ENCODE measurements at regions not wholly inside any gene's neighbourhood (a gene's known extent, or its start where the extent isn't known, plus 50 kb on each side); places are given as distances from the start of the nearest gene placed in this dataset.
"Not testable (repeated sequence)": the region's sequence is repeated elsewhere in the genome, so short reads cannot be mapped to it uniquely, and the experiment has no call there.

DNA sequence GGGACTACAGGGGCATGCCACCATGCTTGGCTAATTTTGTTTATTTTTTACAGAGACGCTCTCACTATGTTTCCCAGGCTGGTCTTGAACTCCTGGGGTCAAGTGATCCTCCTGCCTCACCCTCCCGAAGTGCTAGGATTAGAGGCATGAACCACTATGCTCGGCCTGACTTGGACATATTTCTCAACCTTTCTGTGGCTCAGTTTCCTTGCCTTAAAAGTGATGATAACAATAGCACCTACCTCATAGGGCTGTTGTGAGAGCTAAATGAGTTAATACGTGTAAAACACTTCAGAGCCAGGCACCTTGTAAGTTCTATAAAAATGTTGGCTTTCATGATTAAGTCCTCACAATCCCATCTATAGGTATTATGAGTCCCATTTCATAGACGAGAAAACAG, 89.2 kb upstream of the METAP2 start:
- no peak overlapping the region for H3K18ac ChIP-seq (ENCODE audit: low read length)
- no peak overlapping the region for H3K23ac ChIP-seq (ENCODE audit: low read depth, low read length, poor library complexity)
- no peak overlapping the region for H3K27ac ChIP-seq (replicated peaks; ENCODE audit: low read length)
- H3K27me3 ChIP-seq (ENCODE audit: control insufficient read depth in 3 of 3, insufficient read depth in 3 of 3, low read depth in 1 of 3, low read length in 3 of 3): no peaks in the 10 kb centered on the region
- H2BK5ac ChIP-seq (ENCODE audit: low read length): no peak overlapping the region
- no peak overlapping the region for H4K91ac ChIP-seq (ENCODE audit: low read depth, low read length, poor library complexity)
- H3K36me3 ChIP-seq (replicated peaks in 1 of 2; ENCODE audit: control insufficient read depth in 2 of 2, insufficient read depth in 2 of 2, low read length in 2 of 2): no peaks in the 10 kb centered on the region
- H2BK12ac ChIP-seq (ENCODE audit: low read length): no peak overlapping the region
- no peak overlapping the region for H3K4me2 ChIP-seq (ENCODE audit: insufficient read depth, low read length, poor library complexity, severe bottlenecking)
- H4K8ac ChIP-seq (ENCODE audit: low read depth, low read length): no peak overlapping the region
- no peak overlapping the region for H2BK120ac ChIP-seq (ENCODE audit: low read depth, low read length)
- no peak overlapping the region for H3K9ac ChIP-seq (ENCODE audit: low read depth, low read length, poor library complexity)
- no peak overlapping the region for H3K4me3 ChIP-seq (ENCODE audit: low read length in 2 of 2)
- no peaks in the 10 kb centered on the region for H3K9me3 ChIP-seq (replicated peaks in 1 of 2; ENCODE audit: control insufficient read depth in 2 of 2, insufficient read depth in 1 of 2, low read depth in 1 of 2, low read length in 2 of 2)
- no CpG with 5 or more reads among the region's 5 CpGs for WGBS, 2 donors (ENCODE audit: extremely low coverage in 2 of 2, insufficient read length in 2 of 2, insufficient replicate concordance in 1 of 2)
- no peak overlapping the region for H2BK15ac ChIP-seq (ENCODE audit: low read length)
- H3K79me1 ChIP-seq (ENCODE audit: low read depth, low read length): no peaks in the 10 kb centered on the region
- peaks cover 0 to 2% of the 10 kb centered on the region in 2 donors for H3K4me1 ChIP-seq (ENCODE audit: control insufficient read depth in 2 of 2, insufficient read depth in 1 of 2, low read depth in 1 of 2, low read length in 2 of 2)
- H2AFZ ChIP-seq (ENCODE audit: low read length): no peak overlapping the region
- no peak overlapping the region for H3K14ac ChIP-seq (ENCODE audit: low read length)
- no peak overlapping the region for H3K4ac ChIP-seq (ENCODE audit: low read length)
- no peak overlapping the region for H2AK5ac ChIP-seq (ENCODE audit: low read depth, low read length)
- DNase-seq (ENCODE audit: low spot score): no peak

DNA sequence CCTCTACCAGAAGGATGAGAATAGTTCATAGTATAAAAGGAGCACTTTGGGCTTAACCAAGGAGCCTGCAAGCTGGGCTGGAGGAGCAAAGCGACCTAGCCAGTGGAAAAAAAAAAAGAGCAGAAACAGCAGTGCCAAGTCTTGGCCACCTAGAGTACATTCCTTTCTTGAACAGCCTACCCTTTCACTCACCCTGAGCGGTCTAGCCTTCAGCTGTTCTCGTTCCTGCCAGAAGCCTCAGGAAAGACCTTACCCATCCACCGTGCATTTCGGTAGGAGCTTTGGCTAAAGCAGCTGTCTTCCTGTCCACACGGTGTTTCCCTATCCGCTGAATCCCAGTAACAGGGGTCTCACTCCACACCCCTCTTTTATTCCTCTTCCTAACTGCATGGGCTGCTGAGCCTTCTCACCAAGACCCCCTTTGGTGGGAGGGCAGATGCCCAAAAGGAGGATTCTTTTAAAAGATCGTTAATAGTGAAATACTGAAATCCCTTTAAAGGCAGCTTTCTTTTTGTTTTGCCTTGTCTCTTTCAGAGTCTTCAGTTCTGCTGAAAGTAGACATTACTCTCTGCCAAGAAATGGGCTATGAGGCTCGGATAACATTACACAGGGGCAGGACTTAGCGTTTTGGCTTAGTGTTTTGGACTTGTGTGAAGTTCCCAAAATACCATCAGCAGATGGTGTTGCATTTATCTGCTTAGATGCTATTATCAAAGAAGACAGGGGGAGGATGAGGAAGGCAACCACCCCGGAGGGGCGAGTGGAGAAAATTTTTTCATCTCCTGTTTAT, 88.5 kb upstream of the METAP2 start:
- WGBS, 2 donors (ENCODE audit: extremely low coverage in 2 of 2, insufficient read length in 2 of 2, insufficient replicate concordance in 1 of 2): no CpG with 5 or more reads among the region's 12 CpGs

DNA sequence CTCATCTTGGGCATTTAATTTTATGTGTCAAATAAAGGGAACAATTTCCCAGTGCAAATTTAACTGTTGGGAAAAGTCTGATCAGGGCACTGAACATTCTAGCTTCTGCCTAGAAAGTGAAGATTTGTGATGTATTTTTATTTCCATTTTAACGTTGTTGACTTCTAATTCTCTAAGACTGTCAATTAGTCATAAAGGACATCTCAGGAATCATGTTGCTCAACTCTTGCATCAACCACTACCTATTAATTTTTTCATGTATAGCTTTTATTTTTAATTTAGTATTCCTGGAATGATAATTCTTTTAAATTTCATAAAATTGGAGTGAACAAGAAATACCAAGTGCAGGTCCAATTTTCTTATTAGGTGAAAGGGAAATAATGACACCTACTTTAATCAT, 87.9 kb upstream of the METAP2 start:
- DNase-seq (ENCODE audit: low spot score): no peak

More for the DNA sequence above, 88.5 kb upstream of the METAP2 start:
- Histone ChIP-seq H2BK12ac (ENCODE audit: low read length) (no peak overlapping the region), H2BK15ac (ENCODE audit: low read length) (no peak overlapping the region), H3K18ac (ENCODE audit: low read length) (no peak overlapping the region), H3K27ac (replicated peaks; ENCODE audit: low read length) (no peak overlapping the region), H3K9me3 (replicated peaks in 1 of 2; ENCODE audit: control insufficient read depth in 2 of 2, insufficient read depth in 1 of 2, low read depth in 1 of 2, low read length in 2 of 2) (no peaks in the 10 kb centered on the region), H3K23ac (ENCODE audit: low read depth, low read length, poor library complexity) (no peak overlapping the region), H2AK5ac (ENCODE audit: low read depth, low read length) (no peak overlapping the region), H3K4me1 (ENCODE audit: control insufficient read depth in 2 of 2, insufficient read depth in 1 of 2, low read depth in 1 of 2, low read length in 2 of 2) (peaks cover 0 to 2% of the 10 kb centered on the region in 2 donors), H2AFZ (ENCODE audit: low read length) (no peak overlapping the region), H4K91ac (ENCODE audit: low read depth, low read length, poor library complexity) (no peak overlapping the region), H3K4me2 (ENCODE audit: insufficient read depth, low read length, poor library complexity, severe bottlenecking) (no peak overlapping the region), H4K8ac (ENCODE audit: low read depth, low read length) (no peak overlapping the region), H3K4ac (ENCODE audit: low read length) (no peak overlapping the region), H3K14ac (ENCODE audit: low read length) (no peak overlapping the region), H3K79me1 (ENCODE audit: low read depth, low read length) (no peaks in the 10 kb centered on the region), H2BK120ac (ENCODE audit: low read depth, low read length) (no peak overlapping the region), H3K9ac (ENCODE audit: low read depth, low read length, poor library complexity) (no peak overlapping the region), H3K27me3 (ENCODE audit: control insufficient read depth in 3 of 3, insufficient read depth in 3 of 3, low read depth in 1 of 3, low read length in 3 of 3) (no peaks in the 10 kb centered on the region), H3K36me3 (replicated peaks in 1 of 2; ENCODE audit: control insufficient read depth in 2 of 2, insufficient read depth in 2 of 2, low read length in 2 of 2) (no peaks in the 10 kb centered on the region), H3K4me3 (ENCODE audit: low read length in 2 of 2) (no peak overlapping the region), H2BK5ac (ENCODE audit: low read length) (no peak overlapping the region)
- DNase-seq (ENCODE audit: low spot score): no peak

DNA sequence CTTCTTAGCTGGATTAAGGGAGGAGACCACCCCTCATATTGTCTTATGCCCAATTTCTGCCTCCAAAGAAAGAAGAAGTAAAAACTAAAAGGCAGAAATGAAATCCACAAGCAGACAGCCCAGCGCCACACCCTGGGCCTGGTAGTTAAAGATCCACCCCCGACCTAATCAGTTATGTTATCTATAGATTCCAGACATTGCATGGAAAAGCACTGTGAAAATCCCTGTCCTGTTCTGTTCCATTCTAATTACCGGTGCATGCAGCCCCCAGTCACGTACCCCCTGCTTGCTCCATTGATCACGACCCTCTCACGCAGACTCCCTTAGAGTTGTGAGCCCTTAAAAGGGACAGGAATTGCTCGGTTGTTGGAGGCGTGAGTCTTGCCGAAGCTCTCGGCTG, 85.7 kb upstream of the METAP2 start:
- not testable (repeated sequence) for H3K79me1 ChIP-seq (ENCODE audit: low read depth, low read length); H4K91ac ChIP-seq (ENCODE audit: low read depth, low read length, poor library complexity); H3K27ac ChIP-seq (replicated peaks; ENCODE audit: low read length); H3K23ac ChIP-seq (ENCODE audit: low read depth, low read length, poor library complexity); H3K4me1 ChIP-seq (ENCODE audit: control insufficient read depth in 2 of 2, insufficient read depth in 1 of 2, low read depth in 1 of 2, low read length in 2 of 2); H3K9me3 ChIP-seq (replicated peaks in 1 of 2; ENCODE audit: control insufficient read depth in 2 of 2, insufficient read depth in 1 of 2, low read depth in 1 of 2, low read length in 2 of 2); H3K27me3 ChIP-seq (ENCODE audit: control insufficient read depth in 3 of 3, insufficient read depth in 3 of 3, low read depth in 1 of 3, low read length in 3 of 3); H2AK5ac ChIP-seq (ENCODE audit: low read depth, low read length); H4K8ac ChIP-seq (ENCODE audit: low read depth, low read length); DNase-seq (ENCODE audit: low spot score); H2AFZ ChIP-seq (ENCODE audit: low read length); H3K36me3 ChIP-seq (replicated peaks in 1 of 2; ENCODE audit: control insufficient read depth in 2 of 2, insufficient read depth in 2 of 2, low read length in 2 of 2); H3K18ac ChIP-seq (ENCODE audit: low read length); H2BK12ac ChIP-seq (ENCODE audit: low read length); H2BK15ac ChIP-seq (ENCODE audit: low read length); H3K4ac ChIP-seq (ENCODE audit: low read length); H2BK120ac ChIP-seq (ENCODE audit: low read depth, low read length); H3K14ac ChIP-seq (ENCODE audit: low read length); H3K4me2 ChIP-seq (ENCODE audit: insufficient read depth, low read length, poor library complexity, severe bottlenecking); H2BK5ac ChIP-seq (ENCODE audit: low read length); H3K9ac ChIP-seq (ENCODE audit: low read depth, low read length, poor library complexity); H3K4me3 ChIP-seq (ENCODE audit: low read length in 2 of 2)
- no CpG with 5 or more reads among the region's 10 CpGs for WGBS, 2 donors (ENCODE audit: extremely low coverage in 2 of 2, insufficient read length in 2 of 2, insufficient replicate concordance in 1 of 2)

More for the DNA sequence above, 87.9 kb upstream of the METAP2 start:
- no CpG with 5 or more reads among the region's 1 CpG for WGBS, 2 donors (ENCODE audit: extremely low coverage in 2 of 2, insufficient read length in 2 of 2, insufficient replicate concordance in 1 of 2)
- no peak overlapping the region for H3K23ac ChIP-seq (ENCODE audit: low read depth, low read length, poor library complexity)
- H3K36me3 ChIP-seq (replicated peaks in 1 of 2; ENCODE audit: control insufficient read depth in 2 of 2, insufficient read depth in 2 of 2, low read length in 2 of 2): no peaks in the 10 kb centered on the region
- H3K27ac ChIP-seq (replicated peaks; ENCODE audit: low read length): no peak overlapping the region
- H3K27me3 ChIP-seq (ENCODE audit: control insufficient read depth in 3 of 3, insufficient read depth in 3 of 3, low read depth in 1 of 3, low read length in 3 of 3): no peaks in the 10 kb centered on the region
- H3K4ac ChIP-seq (ENCODE audit: low read length): no peak overlapping the region
- no peak overlapping the region for H2BK5ac ChIP-seq (ENCODE audit: low read length)
- no peak overlapping the region for H3K9ac ChIP-seq (ENCODE audit: low read depth, low read length, poor library complexity)
- H3K14ac ChIP-seq (ENCODE audit: low read length): no peak overlapping the region
- H2AK5ac ChIP-seq (ENCODE audit: low read depth, low read length): no peak overlapping the region
- no peak overlapping the region for H3K4me2 ChIP-seq (ENCODE audit: insufficient read depth, low read length, poor library complexity, severe bottlenecking)
- no peaks in the 10 kb centered on the region for H3K79me1 ChIP-seq (ENCODE audit: low read depth, low read length)
- no peak overlapping the region for H2BK12ac ChIP-seq (ENCODE audit: low read length)
- no peak overlapping the region for H2BK15ac ChIP-seq (ENCODE audit: low read length)
- peaks cover 0 to 2% of the 10 kb centered on the region in 2 donors for H3K4me1 ChIP-seq (ENCODE audit: control insufficient read depth in 2 of 2, insufficient read depth in 1 of 2, low read depth in 1 of 2, low read length in 2 of 2)
- H3K18ac ChIP-seq (ENCODE audit: low read length): no peak overlapping the region
- H3K4me3 ChIP-seq (ENCODE audit: low read length in 2 of 2): no peak overlapping the region
- no peak overlapping the region for H2AFZ ChIP-seq (ENCODE audit: low read length)
- no peak overlapping the region for H4K8ac ChIP-seq (ENCODE audit: low read depth, low read length)
- no peak overlapping the region for H4K91ac ChIP-seq (ENCODE audit: low read depth, low read length, poor library complexity)
- no peaks in the 10 kb centered on the region for H3K9me3 ChIP-seq (replicated peaks in 1 of 2; ENCODE audit: control insufficient read depth in 2 of 2, insufficient read depth in 1 of 2, low read depth in 1 of 2, low read length in 2 of 2)
- H2BK120ac ChIP-seq (ENCODE audit: low read depth, low read length): no peak overlapping the region
